ENCODE measurements at regions not wholly inside any gene's neighbourhood (a gene's known extent, or its start where the extent isn't known, plus 50 kb on each side); places are given as distances from the start of the nearest gene placed in this dataset.

GRCh38 chr10:10703382-10703781 is 314.3 kb upstream of the CELF2 start:
- Histone ChIP-seq H2AK5ac (ENCODE audit: low read depth, low read length) (no peak overlapping the region), H3K14ac (replicated peaks; ENCODE audit: low read depth, low read length) (no peak overlapping the region), H4K8ac (ENCODE audit: low read depth in 2 of 2, low read length in 2 of 2) (no peak overlapping the region), H3K4ac (ENCODE audit: low read depth, low read length) (no peak overlapping the region), H2BK20ac (ENCODE audit: low read depth, low read length) (no peak overlapping the region), H2AFZ (replicated peaks; ENCODE audit: low read length, poor library complexity) (no peak overlapping the region), H2BK5ac (ENCODE audit: low read depth, low read length, poor library complexity, severe bottlenecking) (no peak overlapping the region), H3K79me1 (ENCODE audit: low read depth in 1 of 2, low read length in 2 of 2) (no peaks in the 10 kb centered on the region), H3K4me2 (ENCODE audit: low read depth, low read length) (no peak overlapping the region), H3K9me3 (ENCODE audit: control insufficient read depth, insufficient read depth, low read length) (no peaks in the 10 kb centered on the region), H2BK120ac (ENCODE audit: low read depth, low read length) (no peak overlapping the region), H3K56ac (ENCODE audit: extremely low read depth, insufficient read depth, low read length) (no peak overlapping the region), H3K9me1 (ENCODE audit: insufficient read depth, low read length) (no peaks in the 10 kb centered on the region), H2BK15ac (ENCODE audit: low read depth, low read length) (no peak overlapping the region), H3K9ac (ENCODE audit: low read depth, low read length) (no peak overlapping the region), H3K27ac (ENCODE audit: insufficient read depth, low read length) (no peak overlapping the region), H3K18ac (ENCODE audit: low read depth, low read length) (no peak overlapping the region), H3K27me3 (ENCODE audit: control insufficient read depth, insufficient read depth, low read length) (no peaks in the 10 kb centered on the region), H4K91ac (ENCODE audit: insufficient read depth, low read depth, low read length) (no peak overlapping the region), H3K36me3 (ENCODE audit: control insufficient read depth, insufficient read depth, low read length) (no peaks in the 10 kb centered on the region), H3K4me1 (ENCODE audit: control insufficient read depth, insufficient read depth, low read length) (no peaks in the 10 kb centered on the region), H4K20me1 (ENCODE audit: insufficient read depth, low read length) (no peaks in the 10 kb centered on the region), H4K5ac (ENCODE audit: low read depth, low read length) (no peak overlapping the region), H3K23ac (ENCODE audit: low read depth, low read length) (no peak overlapping the region), H3K4me3 (ENCODE audit: insufficient read depth, low read depth, low read length) (no peak overlapping the region), H2AK9ac (replicated peaks; ENCODE audit: low read depth, low read length, poor library complexity) (no peak overlapping the region)
- ChIA-PET POLR2A (ENCODE audit: unreplicated experiment) (no interaction called here), CTCF (no interaction called here)
- in situ Hi-C loops (cut with MboI; ENCODE audit: low sequenced_read_pairs) (no loop called here), intact Hi-C loops (cut with micrococcal nuclease) (no loop called here), dilution Hi-C loops (cut with HindIII; ENCODE audit: low sequenced_read_pairs, unreplicated experiment) (no loop called here)
- no peak for TF ChIP-seq SMC3 (IDR thresholded peaks at IDR 0.05; ENCODE audit: low read depth, low read length)
- TF ChIP-seq RCOR1 (IDR thresholded peaks at IDR 0.05; ENCODE audit: insufficient replicate concordance, low read length), result no peak
- TF ChIP-seq RFX5 (IDR thresholded peaks at IDR 0.05; ENCODE audit: low read depth, low read length), result no peak
- no peak for TF ChIP-seq POLR2A (IDR thresholded peaks at IDR 0.05; ENCODE audit: low read depth, low read length)
- no peak for ATAC-seq (ENCODE audit: low read depth)
- BruUV-seq (replicated peaks), result no TSS peak
- DNase-seq, result no peak
- no CpG with 5 or more reads among the region's 2 CpGs for WGBS, 2 experiments (ENCODE audit: extremely low coverage in 2 of 2, insufficient read length in 1 of 2)

Measured in IMR-90 (cell line).